ENCODE measurements at regions not wholly inside any gene's neighbourhood (a gene's known extent, or its start where the extent isn't known, plus 50 kb on each side); places are given as distances from the start of the nearest gene placed in this dataset.
"Not testable (repeated sequence)": the region's sequence is repeated elsewhere in the genome, so short reads cannot be mapped to it uniquely, and the experiment has no call there.

- no peak for DNase-seq (ENCODE audit: low spot score)
Measured at GRCh38 chr1:47491341-47491753, 53.5 kb downstream of the FOXD2 start.

- DNase-seq (ENCODE audit: low spot score): no peak
Measured at GRCh38 chr1:47495176-47495713, 57.4 kb downstream of the FOXD2 start.

- no peak for DNase-seq (ENCODE audit: low spot score)
Measured at GRCh38 chr1:47498551-47498950, 60.7 kb downstream of the FOXD2 start.

- no peak for DNase-seq (ENCODE audit: low spot score)
Measured at GRCh38 chr1:47501069-47501468, 63.2 kb downstream of the FOXD2 start.

GRCh38 chr1:47502746-47503370, 65.0 kb downstream of the FOXD2 start:
- DNase-seq (ENCODE audit: low spot score): no peak

- DNase-seq (ENCODE audit: low spot score): not testable (repeated sequence)
Measured at GRCh38 chr1:47504840-47505239, 67.0 kb downstream of the FOXD2 start.

GRCh38 chr1:47505267-47505666, 67.4 kb downstream of the FOXD2 start:
- no peak for DNase-seq (ENCODE audit: low spot score)

GRCh38 chr1:47506053-47506452, 68.2 kb downstream of the FOXD2 start:
- no peak for DNase-seq (ENCODE audit: low spot score)

GRCh38 chr1:47507144-47507543, 69.3 kb downstream of the FOXD2 start:
- DNase-seq (ENCODE audit: low spot score): no peak

- peak; percentile 40 for DNase-seq (ENCODE audit: low spot score)
Measured at GRCh38 chr1:47507881-47508701, 70.2 kb downstream of the FOXD2 start.

GRCh38 chr1:47508702-47509431, 71.0 kb downstream of the FOXD2 start:
- peak; percentile 42 for DNase-seq (ENCODE audit: low spot score)

- no peak for DNase-seq (ENCODE audit: low spot score)
Measured at GRCh38 chr1:47510282-47510811, 72.5 kb downstream of the FOXD2 start.

GRCh38 chr1:47511825-47512224, 74.0 kb downstream of the FOXD2 start:
- no peak for DNase-seq (ENCODE audit: low spot score)

- DNase-seq (ENCODE audit: low spot score): no peak
Measured at GRCh38 chr1:47513393-47513792, 75.5 kb downstream of the FOXD2 start.

GRCh38 chr1:47514229-47514628, 76.4 kb downstream of the FOXD2 start:
- no peak for DNase-seq (ENCODE audit: low spot score)

GRCh38 chr1:47515164-47515789, 77.4 kb downstream of the FOXD2 start:
- no peak for DNase-seq (ENCODE audit: low spot score)

GRCh38 chr1:47517946-47518345, 80.1 kb downstream of the FOXD2 start:
- no peak for DNase-seq (ENCODE audit: low spot score)

- no peak for DNase-seq (ENCODE audit: low spot score)
Measured at GRCh38 chr1:47519491-47519890, 81.6 kb downstream of the FOXD2 start.

- no peak for DNase-seq (ENCODE audit: low spot score)
Measured at GRCh38 chr1:47519971-47520370, 82.1 kb downstream of the FOXD2 start.

- no peak for DNase-seq (ENCODE audit: low spot score)
Measured at GRCh38 chr1:47521034-47521881, 83.4 kb downstream of the FOXD2 start.
